ENCODE measurements at regions not wholly inside any gene's neighbourhood (a gene's known extent, or its start where the extent isn't known, plus 50 kb on each side); places are given as distances from the start of the nearest gene placed in this dataset.

GRCh38 chr5:24353611-24354010, 291.2 kb downstream of the CDH10 start:
- Histone ChIP-seq H3K27me3 (ENCODE audit: insufficient read depth, low read length) (no peaks in the 10 kb centered on the region), H3K4me1 (ENCODE audit: insufficient read depth, low read length) (no peaks in the 10 kb centered on the region), H3K4me3 (ENCODE audit: low read length) (no peak overlapping the region), H2AFZ (ENCODE audit: low read depth, low read length) (no peak overlapping the region), H3K9me3 (ENCODE audit: low read length) (no peaks in the 10 kb centered on the region), H3K36me3 (ENCODE audit: insufficient read depth, low read length) (no peaks in the 10 kb centered on the region)

- Histone ChIP-seq H3K4me1 (ENCODE audit: insufficient read depth, low read length) (no peaks in the 10 kb centered on the region), H3K27me3 (ENCODE audit: insufficient read depth, low read length) (no peaks in the 10 kb centered on the region), H3K9me3 (ENCODE audit: low read length) (no peaks in the 10 kb centered on the region), H2AFZ (ENCODE audit: low read depth, low read length) (no peak overlapping the region), H3K36me3 (ENCODE audit: insufficient read depth, low read length) (no peaks in the 10 kb centered on the region), H3K4me3 (ENCODE audit: low read length) (no peak overlapping the region)
Observed at GRCh38 chr5:24363789-24364481, 280.8 kb downstream of the CDH10 start.

GRCh38 chr5:24364711-24365110, 280.1 kb downstream of the CDH10 start:
- Histone ChIP-seq H3K9me3 (ENCODE audit: low read length) (no peaks in the 10 kb centered on the region), H3K4me3 (ENCODE audit: low read length) (no peak overlapping the region), H3K4me1 (ENCODE audit: insufficient read depth, low read length) (no peaks in the 10 kb centered on the region), H2AFZ (ENCODE audit: low read depth, low read length) (no peak overlapping the region), H3K27me3 (ENCODE audit: insufficient read depth, low read length) (no peaks in the 10 kb centered on the region), H3K36me3 (ENCODE audit: insufficient read depth, low read length) (no peaks in the 10 kb centered on the region)

DNA sequence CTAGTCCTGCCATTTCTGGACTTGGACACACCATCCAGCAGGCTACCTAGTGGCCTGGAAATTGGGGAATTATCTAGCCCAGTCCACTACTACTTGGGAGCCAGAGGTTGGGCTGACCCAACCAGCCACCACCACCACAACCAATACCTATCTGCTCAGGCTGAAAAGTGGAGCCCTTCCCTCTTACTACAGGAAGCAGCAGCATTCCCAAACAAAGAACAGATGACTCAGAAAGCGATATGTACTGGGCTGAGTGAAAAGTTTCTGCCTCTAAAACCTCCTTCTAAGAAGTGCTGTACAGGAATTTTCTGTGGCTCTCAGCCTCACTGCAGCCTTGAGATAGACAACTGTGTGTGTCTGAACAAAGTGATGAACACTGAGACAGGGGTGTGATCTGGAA, 279.4 kb downstream of the CDH10 start:
- no peaks in the 10 kb centered on the region for H3K9me3 ChIP-seq (ENCODE audit: low read length)
- no peak overlapping the region for H2AFZ ChIP-seq (ENCODE audit: low read depth, low read length)
- no peaks in the 10 kb centered on the region for H3K36me3 ChIP-seq (ENCODE audit: insufficient read depth, low read length)
- no peak overlapping the region for H3K4me3 ChIP-seq (ENCODE audit: low read length)
- H3K4me1 ChIP-seq (ENCODE audit: insufficient read depth, low read length), result no peaks in the 10 kb centered on the region
- H3K27me3 ChIP-seq (ENCODE audit: insufficient read depth, low read length), result no peaks in the 10 kb centered on the region

DNA sequence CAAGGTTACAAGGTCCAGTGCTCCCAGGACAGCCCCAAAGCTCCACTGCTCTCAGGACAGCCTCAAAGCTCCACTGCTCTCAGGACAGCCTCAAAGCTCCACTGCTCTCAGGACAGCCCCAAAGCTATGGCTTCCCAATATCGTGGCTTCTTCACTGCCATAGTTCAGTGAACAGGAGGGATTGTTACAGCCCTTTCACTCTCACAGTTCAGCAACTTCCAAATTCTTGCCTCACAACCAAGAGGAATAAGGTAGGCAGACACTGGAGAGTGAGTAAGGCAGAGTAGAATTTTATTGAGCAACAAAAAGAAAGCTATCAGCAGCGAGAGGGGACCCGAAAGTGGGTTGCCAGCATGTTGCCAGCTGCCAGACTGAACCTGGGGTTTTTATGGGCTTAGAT, 277.6 kb downstream of the CDH10 start:
- no peaks in the 10 kb centered on the region for H3K27me3 ChIP-seq (ENCODE audit: insufficient read depth, low read length)
- H3K9me3 ChIP-seq (ENCODE audit: low read length), result no peaks in the 10 kb centered on the region
- no peak overlapping the region for H3K4me3 ChIP-seq (ENCODE audit: low read length)
- no peaks in the 10 kb centered on the region for H3K36me3 ChIP-seq (ENCODE audit: insufficient read depth, low read length)
- no peak overlapping the region for H2AFZ ChIP-seq (ENCODE audit: low read depth, low read length)
- H3K4me1 ChIP-seq (ENCODE audit: insufficient read depth, low read length), result no peaks in the 10 kb centered on the region

DNA sequence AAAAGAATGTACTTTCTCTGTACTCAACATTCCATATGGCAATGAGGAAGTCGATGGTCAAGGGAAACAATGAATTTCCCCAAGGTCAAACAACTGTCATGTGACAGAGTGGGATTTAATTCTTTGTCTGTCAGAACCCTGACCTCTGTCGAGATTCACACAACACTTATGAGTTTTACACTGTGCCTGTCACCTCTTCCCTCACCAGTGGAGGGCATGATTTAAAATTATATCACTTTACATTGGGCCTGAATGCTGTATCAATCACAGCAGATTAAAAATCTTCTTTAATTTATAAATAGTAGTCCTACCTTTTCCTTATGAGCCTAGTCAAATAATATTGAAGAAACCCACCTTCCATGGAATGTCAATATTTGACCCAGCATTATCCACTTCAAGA, 276.7 kb downstream of the CDH10 start:
- H3K36me3 ChIP-seq (ENCODE audit: insufficient read depth, low read length), result no peaks in the 10 kb centered on the region
- no peaks in the 10 kb centered on the region for H3K9me3 ChIP-seq (ENCODE audit: low read length)
- H2AFZ ChIP-seq (ENCODE audit: low read depth, low read length), result no peak overlapping the region
- no peak overlapping the region for H3K4me3 ChIP-seq (ENCODE audit: low read length)
- no peaks in the 10 kb centered on the region for H3K4me1 ChIP-seq (ENCODE audit: insufficient read depth, low read length)
- H3K27me3 ChIP-seq (ENCODE audit: insufficient read depth, low read length), result no peaks in the 10 kb centered on the region

DNA sequence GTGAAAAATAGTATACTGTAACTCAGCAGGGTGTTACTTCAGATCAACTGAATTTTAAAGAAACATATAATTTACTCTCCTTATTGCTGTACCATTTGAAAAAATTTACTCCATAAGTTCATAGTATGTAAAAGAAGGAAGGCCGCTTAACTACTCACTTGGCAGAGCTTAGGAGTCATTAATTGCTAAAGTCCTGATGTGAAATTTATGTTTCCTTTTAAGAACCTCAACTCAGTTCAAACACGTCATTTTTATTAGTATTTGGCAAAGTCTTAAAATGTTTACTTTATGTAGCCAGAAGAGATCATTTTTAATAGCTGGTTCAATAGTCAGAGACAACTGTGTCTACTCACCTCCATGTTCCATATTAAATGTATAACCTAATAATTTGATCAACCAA, 268.6 kb downstream of the CDH10 start:
- H3K27me3 ChIP-seq (ENCODE audit: insufficient read depth, low read length), result no peaks in the 10 kb centered on the region
- H3K9me3 ChIP-seq (ENCODE audit: low read length), result no peaks in the 10 kb centered on the region
- peaks cover 5% of the 10 kb centered on the region for H3K4me1 ChIP-seq (ENCODE audit: insufficient read depth, low read length)
- H3K36me3 ChIP-seq (ENCODE audit: insufficient read depth, low read length), result no peaks in the 10 kb centered on the region
- no peak overlapping the region for H3K4me3 ChIP-seq (ENCODE audit: low read length)
- H2AFZ ChIP-seq (ENCODE audit: low read depth, low read length), result no peak overlapping the region

GRCh38 chr5:24376616-24377015, 268.2 kb downstream of the CDH10 start:
- no peak overlapping the region for H2AFZ ChIP-seq (ENCODE audit: low read depth, low read length)
- H3K4me3 ChIP-seq (ENCODE audit: low read length), result no peak overlapping the region
- H3K27me3 ChIP-seq (ENCODE audit: insufficient read depth, low read length), result no peaks in the 10 kb centered on the region
- H3K36me3 ChIP-seq (ENCODE audit: insufficient read depth, low read length), result no peaks in the 10 kb centered on the region
- peaks cover 5% of the 10 kb centered on the region for H3K4me1 ChIP-seq (ENCODE audit: insufficient read depth, low read length)
- no peaks in the 10 kb centered on the region for H3K9me3 ChIP-seq (ENCODE audit: low read length)

GRCh38 chr5:24381861-24382489, 262.8 kb downstream of the CDH10 start:
- no peak overlapping the region for H2AFZ ChIP-seq (ENCODE audit: low read depth, low read length)
- H3K4me1 ChIP-seq (ENCODE audit: insufficient read depth, low read length), result peaks cover 5% of the 10 kb centered on the region
- H3K36me3 ChIP-seq (ENCODE audit: insufficient read depth, low read length), result no peaks in the 10 kb centered on the region
- H3K9me3 ChIP-seq (ENCODE audit: low read length), result no peaks in the 10 kb centered on the region
- H3K27me3 ChIP-seq (ENCODE audit: insufficient read depth, low read length), result no peaks in the 10 kb centered on the region
- no peak overlapping the region for H3K4me3 ChIP-seq (ENCODE audit: low read length)

GRCh38 chr5:24385070-24385469, 259.7 kb downstream of the CDH10 start:
- Histone ChIP-seq H3K36me3 (ENCODE audit: insufficient read depth, low read length) (no peaks in the 10 kb centered on the region), H2AFZ (ENCODE audit: low read depth, low read length) (no peak overlapping the region), H3K9me3 (ENCODE audit: low read length) (no peaks in the 10 kb centered on the region), H3K4me1 (ENCODE audit: insufficient read depth, low read length) (no peaks in the 10 kb centered on the region), H3K4me3 (ENCODE audit: low read length) (no peak overlapping the region), H3K27me3 (ENCODE audit: insufficient read depth, low read length) (no peaks in the 10 kb centered on the region)

GRCh38 chr5:24385617-24386016, 259.2 kb downstream of the CDH10 start:
- H3K4me3 ChIP-seq (ENCODE audit: low read length), result no peak overlapping the region
- H3K36me3 ChIP-seq (ENCODE audit: insufficient read depth, low read length), result no peaks in the 10 kb centered on the region
- no peaks in the 10 kb centered on the region for H3K27me3 ChIP-seq (ENCODE audit: insufficient read depth, low read length)
- no peak overlapping the region for H2AFZ ChIP-seq (ENCODE audit: low read depth, low read length)
- no peaks in the 10 kb centered on the region for H3K4me1 ChIP-seq (ENCODE audit: insufficient read depth, low read length)
- H3K9me3 ChIP-seq (ENCODE audit: low read length), result no peaks in the 10 kb centered on the region

- Histone ChIP-seq H3K9me3 (ENCODE audit: low read length) (no peaks in the 10 kb centered on the region), H2AFZ (ENCODE audit: low read depth, low read length) (no peak overlapping the region), H3K27me3 (ENCODE audit: insufficient read depth, low read length) (no peaks in the 10 kb centered on the region), H3K4me1 (ENCODE audit: insufficient read depth, low read length) (no peaks in the 10 kb centered on the region), H3K36me3 (ENCODE audit: insufficient read depth, low read length) (no peaks in the 10 kb centered on the region), H3K4me3 (ENCODE audit: low read length) (no peak overlapping the region)
Observed at GRCh38 chr5:24388448-24388847, 256.3 kb downstream of the CDH10 start.

- Histone ChIP-seq H3K4me3 (ENCODE audit: low read length) (no peak overlapping the region), H3K36me3 (ENCODE audit: insufficient read depth, low read length) (no peaks in the 10 kb centered on the region), H3K4me1 (ENCODE audit: insufficient read depth, low read length) (no peaks in the 10 kb centered on the region), H2AFZ (ENCODE audit: low read depth, low read length) (no peak overlapping the region), H3K27me3 (ENCODE audit: insufficient read depth, low read length) (no peaks in the 10 kb centered on the region), H3K9me3 (ENCODE audit: low read length) (no peaks in the 10 kb centered on the region)
Observed at GRCh38 chr5:24389968-24390367, 254.8 kb downstream of the CDH10 start.

DNA sequence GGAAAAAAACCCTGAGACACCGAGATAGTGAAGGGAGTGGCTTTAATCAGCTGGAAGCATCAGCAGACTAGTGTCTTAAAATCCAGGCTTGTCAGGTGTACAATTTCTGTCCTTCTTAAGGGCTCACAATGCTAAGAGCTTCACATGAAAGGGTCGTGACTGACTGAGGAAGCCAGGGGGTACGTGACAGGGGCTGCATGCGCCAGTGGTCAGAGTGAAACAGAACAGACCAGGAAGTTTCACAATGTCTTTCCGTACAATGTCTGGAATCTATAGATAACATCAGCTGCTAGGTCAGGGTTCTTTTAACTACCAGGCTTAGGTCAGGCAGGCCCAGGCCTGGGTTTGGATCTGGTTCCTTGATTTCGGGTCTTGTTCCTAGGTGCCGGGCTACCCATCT, 253.0 kb downstream of the CDH10 start:
- no peaks in the 10 kb centered on the region for H3K9me3 ChIP-seq (ENCODE audit: low read length)
- H3K4me3 ChIP-seq (ENCODE audit: low read length), result no peak overlapping the region
- H2AFZ ChIP-seq (ENCODE audit: low read depth, low read length), result no peak overlapping the region
- H3K4me1 ChIP-seq (ENCODE audit: insufficient read depth, low read length), result no peaks in the 10 kb centered on the region
- H3K36me3 ChIP-seq (ENCODE audit: insufficient read depth, low read length), result no peaks in the 10 kb centered on the region
- no peaks in the 10 kb centered on the region for H3K27me3 ChIP-seq (ENCODE audit: insufficient read depth, low read length)
